NCI-H2029 treated with DMSO at 0.1 percent for 48 hours (cell line): ENCODE measurements at regions not wholly inside any gene's neighbourhood (a gene's known extent, or its start where the extent isn't known, plus 50 kb on each side); places are given as distances from the start of the nearest gene placed in this dataset.

ENCODE experiments used
- DNase-seq: peaks from one replicate; lab custom pipeline; 2025; lab: John Stamatoyannopoulos, UW

DNA sequence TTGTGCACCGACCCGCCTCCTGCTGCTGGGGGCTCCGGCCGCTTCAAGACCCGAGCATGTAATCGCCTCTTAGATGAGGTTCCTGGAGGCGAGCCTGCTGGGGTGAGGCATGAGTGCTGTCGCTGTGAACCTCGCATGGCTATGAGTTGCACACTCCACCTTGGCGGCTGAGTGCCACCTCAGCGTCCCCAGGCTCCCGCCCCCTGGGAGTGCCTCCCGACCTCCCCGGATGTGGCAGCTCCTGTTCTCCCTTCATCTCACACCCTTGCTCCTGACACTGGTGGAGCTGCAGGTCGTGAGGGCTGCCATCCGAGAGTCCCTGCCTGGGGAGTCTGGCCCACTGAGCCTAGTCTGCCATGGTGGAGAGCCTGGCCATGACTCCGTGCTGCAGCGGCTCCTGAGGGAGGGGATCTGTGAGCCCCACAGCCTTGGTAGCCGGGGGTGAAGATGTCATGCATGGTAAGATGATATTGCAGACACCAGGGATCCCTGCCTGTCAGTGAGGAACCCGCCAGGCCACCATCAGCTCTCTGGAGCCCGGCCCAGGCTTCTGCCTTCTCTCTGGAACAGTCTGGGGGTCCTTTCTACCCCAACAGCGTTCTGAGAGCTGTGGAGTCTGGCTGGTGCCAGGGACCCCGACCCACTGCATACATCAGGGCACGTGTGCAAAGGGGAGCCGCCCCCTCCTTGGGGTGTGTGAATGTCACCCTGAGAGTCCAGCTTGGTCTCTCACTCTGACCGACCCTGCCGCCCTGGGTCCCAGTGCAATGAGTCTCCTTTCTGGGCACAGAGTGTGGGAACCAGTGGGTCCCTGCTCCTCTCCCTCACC is 61.6 kb upstream of the HS6ST1 start:
- DNase-seq, result no peak

DNA sequence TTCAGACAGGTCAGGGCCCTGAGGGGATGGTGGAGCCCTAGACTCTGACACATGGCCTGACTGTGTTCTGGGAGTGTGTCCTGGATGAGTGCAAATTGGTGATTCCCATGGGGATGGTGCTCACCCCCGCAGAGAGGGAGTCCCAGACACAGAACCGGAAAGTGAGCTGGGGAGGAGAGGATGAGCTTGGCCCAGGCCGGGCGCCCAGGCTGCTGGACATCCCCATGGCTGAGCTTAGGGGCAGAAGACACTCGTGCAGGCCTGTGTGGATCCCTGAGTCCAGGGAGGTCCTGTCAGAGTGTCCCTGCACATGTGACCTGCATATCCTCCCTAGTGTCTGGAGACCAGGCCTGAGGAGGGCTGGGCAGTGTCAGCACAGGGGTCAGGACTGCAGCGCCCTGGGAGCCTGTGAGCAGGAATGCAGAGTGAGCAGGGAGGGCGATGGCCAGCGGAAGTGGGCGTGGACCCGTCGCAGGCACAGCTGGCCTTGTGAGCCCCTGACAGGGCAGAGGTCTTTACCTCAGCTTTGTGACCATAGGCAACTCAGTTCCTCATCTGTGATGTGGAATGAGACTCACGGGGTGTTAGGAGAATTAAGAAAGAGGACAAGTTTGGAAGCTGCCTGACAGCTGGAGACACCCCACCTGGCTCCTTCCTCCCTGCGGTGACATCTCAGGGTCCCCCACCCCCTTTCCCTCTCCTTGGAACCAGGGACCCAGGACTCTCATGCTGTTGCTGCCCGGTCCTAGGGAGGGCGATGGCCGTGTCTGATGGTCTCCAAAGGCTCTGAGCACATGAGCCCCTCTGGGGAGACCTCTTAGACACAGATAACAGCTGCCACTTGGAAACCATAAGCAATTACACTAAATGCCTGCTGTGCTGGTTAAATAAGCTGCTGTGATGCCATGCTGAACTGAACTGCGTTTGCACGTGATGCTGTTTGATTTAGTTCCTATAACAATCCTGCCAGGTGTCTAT is 62.6 kb upstream of the HS6ST1 start:
- no peak for DNase-seq

DNA sequence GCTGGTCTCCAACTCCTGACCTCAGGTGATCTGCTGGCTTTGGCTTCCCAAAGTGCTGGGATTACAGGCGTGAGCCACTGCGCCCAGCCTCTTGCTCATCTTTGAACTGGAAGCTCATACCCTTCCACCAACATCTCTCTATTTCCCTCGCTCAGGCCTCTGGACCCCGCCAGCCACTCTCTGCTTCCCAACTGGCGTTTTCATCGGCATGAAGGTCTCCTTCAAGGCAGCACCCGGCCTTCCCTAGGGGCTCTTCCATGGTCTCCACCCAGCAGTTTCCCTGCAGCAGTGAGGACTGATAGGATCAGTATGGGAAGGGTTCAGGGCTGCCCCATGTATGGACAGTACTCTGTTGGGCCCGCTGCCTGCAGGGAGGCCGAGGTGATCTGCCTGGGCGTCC is 65.8 kb upstream of the HS6ST1 start:
- no peak for DNase-seq

DNA sequence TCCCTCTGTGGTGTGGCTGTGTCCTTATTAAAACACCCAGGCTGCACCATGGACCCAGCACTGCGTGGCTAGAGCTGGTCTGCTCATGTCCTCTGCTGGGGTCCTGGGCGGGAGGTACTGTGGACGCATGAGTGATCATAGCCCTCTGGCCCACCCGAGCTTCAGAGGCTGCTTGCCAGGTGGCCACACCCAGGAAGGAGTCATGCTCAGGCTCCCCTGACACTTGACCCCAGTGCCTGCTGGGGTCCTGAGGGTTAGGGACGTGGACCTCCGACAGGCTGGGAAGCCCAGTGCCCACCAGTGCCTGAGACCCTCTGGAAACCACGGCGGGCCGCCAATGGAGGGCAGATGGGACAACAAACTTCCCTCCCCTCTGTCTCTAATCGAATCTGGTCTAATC is 66.3 kb upstream of the HS6ST1 start:
- DNase-seq, result no peak

DNA sequence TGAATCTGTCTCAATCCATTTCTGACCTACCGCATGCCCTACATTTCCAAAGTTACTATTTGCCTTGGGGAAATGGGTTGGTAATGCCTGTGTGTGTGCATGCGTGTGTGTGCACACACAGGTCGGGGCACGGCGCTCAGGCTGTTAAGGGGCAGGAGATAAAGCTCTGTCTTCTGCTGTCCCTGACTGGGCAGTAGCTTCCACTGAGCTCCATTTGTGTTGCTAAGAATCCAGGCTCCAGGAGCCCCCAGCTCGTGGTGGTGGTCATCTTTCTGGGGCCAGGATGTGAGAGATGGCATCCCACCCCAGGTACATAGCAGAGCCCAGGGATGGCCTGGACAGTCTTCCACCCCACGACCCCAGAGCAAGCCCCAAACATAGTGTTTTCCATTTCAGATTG is 66.7 kb upstream of the HS6ST1 start:
- no peak for DNase-seq

DNA sequence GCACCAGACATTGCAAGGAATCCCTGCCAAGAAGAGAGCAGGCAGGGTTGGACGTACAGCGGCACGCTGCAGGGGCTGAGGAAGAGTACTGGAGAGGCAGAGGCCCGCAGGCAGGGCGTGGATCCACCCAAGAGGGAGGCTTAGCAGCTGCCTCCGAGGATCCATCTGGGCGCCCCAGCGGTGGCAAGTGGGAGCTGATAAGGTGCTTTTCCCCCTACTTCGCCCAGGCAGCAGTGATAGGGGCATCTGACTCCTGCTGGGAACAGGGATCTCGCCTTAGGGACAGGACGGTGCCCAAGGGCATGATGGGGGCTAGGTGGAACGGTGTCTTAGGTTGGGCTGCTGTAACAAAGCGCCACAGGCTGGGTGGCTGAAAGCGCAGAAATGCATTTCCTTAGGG is 67.4 kb upstream of the HS6ST1 start:
- no peak for DNase-seq

DNA sequence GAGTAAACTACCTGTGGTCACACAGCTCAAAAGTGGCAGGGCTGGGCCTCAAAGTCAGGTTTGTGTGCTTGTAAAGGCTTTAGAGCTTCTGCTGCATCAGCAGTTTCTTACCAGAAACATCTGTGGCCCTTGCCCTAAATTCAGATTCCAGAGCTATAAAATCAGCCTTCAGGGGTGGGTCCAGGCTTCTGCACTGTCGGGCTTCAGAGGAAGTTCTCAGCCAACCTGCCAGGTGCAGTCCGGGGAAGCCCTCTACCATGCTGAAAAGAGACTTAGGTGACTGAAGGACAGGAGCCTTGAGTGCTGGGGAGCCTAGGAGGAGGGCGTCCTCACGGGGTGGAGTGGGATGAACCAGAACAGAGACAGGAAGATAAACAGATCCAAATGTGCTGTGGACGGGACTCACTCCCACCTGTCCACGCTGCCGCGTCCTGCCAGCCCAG is 69.9 kb upstream of the HS6ST1 start:
- no peak for DNase-seq

DNA sequence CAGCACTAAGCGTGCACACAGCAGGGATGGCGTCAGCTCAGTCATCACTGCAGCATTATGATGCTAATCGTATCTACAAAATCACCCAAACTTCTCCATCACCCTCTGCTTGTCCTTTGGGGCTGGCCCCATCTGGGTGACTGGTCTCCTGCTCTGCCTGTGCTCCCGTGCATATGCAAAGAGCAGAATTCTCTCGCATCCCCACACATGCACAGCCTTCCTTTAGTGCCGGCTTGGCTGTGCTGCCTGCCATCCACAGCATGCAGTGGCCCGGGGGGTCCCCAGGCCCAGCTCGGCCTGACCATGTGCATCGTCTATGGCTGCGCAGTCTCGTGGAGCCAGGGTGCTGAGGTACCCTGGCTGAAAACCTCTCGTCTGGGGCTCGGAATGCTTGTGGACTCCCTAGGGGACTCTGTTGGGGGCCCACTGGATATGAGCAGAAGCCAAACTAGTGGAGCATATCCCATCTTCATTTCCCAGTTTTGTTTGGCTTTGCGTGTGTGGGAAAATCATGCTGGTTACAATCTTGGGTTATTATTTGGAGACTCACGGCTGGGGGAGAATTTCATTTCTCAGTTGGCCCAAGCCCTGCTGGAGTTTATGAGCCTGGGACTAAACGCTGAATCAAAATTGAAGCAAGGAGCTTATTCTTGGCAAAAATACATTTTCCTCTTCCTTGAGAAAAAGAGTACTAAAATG is 70.9 kb upstream of the HS6ST1 start:
- DNase-seq, result no peak

DNA sequence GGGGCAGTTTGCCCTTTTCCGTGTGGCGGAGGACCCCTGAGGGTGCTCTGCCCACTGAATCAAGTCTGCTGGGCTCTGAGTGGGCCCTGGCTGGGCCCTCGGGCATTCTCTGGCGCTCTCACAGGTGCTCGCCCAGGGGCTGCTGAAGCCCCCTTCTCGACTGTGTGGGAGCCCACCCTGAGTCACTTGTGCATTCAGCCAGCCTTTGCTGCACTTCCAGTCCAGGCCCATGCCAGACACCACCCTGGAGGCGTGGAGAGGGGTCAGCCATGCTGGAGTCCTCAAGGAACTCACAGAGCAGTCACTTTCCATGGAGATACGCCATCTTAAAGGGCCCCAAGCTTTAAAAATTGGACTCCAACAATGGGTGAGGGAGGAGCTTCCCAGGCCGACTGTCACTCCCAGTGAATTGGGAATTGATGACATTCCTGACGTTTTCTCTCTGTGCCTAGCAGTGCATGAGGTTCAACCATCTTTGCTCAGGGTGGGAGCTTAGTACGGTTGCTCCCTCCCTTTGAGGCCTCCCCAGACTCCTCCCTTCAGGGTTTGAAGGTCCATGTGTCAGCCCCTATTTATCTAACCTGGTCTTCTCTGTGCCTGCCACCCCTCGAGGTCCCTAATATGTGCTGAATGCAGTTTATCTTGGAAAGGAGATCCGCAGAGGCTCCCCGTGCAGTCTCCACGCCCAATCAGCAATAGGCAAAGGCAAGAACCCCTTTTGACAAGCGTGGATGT is 71.8 kb upstream of the HS6ST1 start:
- DNase-seq, result no peak

DNA sequence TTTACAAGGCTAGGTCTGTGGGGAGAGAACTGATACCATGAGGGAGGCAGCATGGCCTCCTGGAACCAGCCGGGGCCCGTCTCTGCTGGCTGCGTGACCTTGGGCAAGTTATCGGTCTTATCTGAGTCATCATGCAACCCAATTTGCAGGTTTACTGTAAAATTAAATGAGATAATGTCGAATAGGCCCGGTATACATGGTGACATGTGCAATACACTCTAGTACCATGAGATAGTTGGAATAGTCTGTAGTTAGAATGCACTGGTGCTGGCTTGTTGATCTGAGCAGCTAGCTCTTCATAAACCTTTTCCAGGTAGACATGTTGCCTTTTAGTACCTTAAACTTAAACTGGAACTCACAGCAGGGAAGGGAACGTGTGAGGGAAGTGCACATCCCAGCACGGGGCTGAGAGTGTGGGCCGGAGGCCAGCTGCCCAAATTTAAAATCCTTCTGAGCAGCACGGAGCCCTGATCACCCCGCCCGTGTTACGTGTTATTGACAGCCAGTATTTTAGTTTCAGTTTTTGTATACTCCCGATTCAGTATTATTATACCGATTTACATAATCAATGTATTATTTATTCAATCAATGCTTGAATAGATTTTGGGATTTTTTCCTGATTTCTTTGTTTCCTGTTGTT is 72.4 kb upstream of the HS6ST1 start:
- DNase-seq, result no peak

DNA sequence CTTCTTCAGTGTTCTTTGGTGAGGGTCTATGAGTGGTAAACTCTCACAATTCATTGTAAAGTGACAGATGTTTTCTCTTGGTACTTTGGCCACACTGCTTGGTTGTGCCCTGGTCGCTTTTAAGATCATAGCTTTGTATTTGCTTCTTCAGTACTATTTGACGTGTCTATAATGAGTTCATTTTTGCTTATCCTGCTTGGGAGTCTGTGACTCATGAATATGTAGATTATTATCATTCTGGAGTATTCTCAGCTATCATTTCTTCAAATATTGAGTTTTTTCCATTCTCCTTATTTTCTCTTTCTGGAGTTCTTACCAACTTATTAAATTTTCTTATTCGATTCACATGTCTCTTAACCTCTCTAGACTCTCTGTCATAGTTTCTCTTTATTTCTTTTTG is 73.0 kb upstream of the HS6ST1 start:
- no peak for DNase-seq

DNA sequence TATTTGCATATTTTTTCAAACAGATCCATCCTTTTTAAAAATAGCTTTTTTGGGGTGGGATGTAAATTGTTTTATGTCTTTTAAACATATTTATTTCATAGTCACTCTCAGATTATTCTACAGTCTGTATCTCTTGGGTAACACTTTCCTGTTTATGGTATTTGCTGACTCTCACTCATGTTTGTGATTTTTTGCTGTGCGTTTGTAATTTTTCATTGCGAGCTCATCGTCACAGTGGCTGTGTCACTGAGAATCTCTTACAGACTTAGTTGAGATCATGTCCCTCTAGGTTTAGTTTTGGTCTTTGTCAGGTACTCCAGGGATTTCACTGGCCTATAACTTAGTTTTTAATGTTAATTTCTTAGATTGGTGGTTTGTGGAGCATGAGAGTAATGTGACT is 73.5 kb upstream of the HS6ST1 start:
- no peak for DNase-seq

DNA sequence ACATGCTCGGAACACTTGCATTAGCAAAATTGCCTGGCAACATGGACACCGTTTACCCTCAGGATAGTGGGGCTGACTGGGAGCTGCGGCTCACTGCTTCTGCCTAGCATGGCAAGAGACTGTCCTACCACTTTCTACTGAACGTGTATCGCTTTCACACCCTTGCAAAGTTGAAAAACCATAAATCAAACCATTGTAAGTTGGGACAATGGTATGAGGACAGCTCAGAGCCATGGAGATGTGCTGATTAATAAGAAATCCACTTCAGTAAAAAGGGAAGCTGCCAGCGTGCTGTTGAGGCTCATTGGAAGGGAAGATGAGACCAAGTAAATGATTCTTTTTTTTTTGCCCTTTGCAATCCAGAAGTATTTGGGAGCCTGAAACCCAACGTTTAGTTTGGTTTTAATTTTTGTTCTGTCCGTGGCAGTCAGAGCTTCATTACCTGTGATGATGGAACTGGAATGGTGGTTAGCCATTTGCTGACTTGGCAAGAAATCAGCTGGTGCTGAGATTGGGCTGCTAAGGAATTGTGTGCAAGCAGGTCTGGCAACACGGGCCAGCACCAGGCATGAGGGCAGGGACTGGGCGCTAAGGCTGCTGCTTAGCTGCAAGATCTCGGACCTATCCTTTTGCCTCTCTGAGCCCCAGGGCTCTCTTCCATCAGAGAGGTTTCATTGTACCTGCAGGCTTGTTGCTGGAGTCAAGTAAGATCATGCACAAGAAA is 75.5 kb upstream of the HS6ST1 start:
- no peak for DNase-seq

DNA sequence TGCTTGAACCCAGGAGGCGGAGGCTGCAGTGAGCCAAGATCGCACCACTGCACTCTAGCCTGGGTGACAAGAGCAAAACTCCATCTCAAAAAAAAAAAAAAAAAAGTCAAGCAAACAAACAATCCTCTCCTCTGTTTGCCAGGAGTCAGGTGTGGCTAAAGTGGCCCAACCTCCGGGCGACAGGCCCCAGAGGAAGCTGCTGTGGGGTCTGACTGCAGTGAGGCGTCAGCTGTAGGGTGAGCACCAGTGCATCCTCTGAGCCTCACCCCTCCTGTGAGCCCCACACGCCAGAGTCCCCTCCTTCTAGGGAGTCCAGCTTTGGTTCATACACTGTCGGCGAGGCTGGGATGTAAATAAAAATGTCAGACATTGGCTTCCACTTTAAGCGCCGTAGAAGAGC is 76.5 kb upstream of the HS6ST1 start:
- no peak for DNase-seq

DNA sequence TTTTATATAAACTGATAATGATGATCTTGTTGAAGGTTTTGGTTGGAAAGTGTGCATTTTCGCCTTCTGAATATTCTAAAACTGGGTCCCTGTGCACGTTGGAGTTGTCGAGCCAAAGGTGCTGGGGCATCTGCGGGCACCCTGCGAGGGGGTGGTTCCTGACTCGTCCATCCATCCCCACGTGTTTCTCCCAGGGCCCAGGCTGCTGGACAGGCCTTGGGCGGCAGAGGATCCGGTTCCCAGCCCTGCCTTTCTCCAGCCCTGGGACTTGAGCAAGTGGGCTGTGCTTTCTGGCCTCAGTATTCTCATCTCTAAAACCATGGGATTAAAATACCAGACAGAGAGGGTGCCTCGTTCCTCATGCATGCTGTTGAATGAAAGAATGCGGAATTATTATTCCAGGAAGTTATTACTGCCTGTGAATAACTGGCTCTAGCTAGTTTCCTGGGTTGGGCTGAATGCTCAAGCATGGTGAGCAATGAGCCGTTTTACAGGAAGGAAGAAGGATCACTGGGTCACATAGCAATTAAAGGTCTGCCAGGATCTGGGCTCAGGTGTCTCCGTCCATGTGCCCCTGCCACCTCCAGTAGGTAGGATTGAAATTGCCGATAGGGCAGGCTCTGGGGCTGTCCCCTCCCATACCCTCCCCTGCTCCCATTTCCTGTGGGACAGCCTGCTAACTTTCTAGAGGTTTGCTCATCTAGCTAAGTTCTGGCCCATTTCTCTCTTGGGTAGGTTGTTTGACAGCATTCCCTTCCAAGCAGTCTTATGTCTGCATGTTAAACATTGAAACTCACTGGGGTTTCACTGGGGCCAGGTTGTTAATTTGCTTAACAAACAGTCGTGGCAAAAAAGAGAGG is 77.2 kb upstream of the HS6ST1 start:
- no peak for DNase-seq

DNA sequence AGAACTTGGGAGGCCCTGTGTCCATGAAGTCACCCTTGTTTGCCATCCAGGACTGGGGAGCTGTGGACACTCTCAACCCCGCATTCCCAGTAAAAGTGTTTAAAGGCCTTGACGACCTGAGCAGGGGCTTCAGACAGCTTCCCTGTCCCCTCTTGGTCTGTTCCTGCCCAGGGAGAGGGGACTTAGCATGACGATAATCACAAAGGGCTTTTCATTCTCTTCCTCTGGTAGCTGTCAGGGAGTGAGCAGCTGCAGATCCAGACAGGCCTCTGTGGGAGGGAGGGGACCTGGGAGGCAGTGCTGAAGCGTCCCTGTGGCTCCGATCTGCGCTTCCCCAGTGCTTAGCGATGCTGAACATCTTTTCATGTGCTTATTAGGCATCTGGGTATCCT is 77.8 kb upstream of the HS6ST1 start:
- no peak for DNase-seq

DNA sequence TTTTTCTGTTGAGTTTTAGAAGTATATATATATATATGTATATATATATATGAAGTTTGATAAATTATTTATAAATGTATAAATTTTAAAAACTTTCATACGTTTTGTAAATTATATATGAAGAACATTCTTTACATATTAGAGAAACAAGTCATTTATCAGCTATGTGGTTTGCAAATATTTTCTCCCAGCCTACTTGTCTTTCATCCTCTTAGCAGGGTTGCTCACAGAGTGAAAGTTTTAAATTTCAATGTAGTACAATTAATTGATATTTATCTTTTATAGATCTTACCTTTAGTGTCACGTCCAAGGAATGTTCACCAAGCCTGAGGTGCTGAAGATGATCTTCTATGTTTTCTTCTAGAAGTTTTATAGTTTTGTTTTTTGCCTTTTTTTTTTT is 78.3 kb upstream of the HS6ST1 start:
- no peak for DNase-seq

DNA sequence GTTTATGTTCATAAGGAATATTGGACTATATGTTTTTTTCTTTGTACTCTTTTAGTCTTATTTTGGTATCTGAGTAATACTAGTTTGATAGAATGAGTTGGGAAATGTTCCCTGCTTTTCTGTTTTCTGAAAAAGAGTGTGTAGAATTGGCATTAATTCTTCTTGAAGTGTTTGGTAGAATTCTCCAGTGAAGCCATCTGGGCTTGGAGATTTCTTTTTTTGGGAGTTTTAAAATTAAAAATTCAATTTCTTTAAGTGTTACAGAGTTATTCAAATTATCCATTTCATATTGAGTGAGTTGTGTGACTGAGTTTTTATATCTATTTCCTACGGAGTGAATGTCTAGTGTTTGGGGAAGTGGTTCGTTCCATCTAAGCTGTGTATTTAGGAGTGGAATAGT is 80.6 kb upstream of the HS6ST1 start:
- DNase-seq, result no peak

DNA sequence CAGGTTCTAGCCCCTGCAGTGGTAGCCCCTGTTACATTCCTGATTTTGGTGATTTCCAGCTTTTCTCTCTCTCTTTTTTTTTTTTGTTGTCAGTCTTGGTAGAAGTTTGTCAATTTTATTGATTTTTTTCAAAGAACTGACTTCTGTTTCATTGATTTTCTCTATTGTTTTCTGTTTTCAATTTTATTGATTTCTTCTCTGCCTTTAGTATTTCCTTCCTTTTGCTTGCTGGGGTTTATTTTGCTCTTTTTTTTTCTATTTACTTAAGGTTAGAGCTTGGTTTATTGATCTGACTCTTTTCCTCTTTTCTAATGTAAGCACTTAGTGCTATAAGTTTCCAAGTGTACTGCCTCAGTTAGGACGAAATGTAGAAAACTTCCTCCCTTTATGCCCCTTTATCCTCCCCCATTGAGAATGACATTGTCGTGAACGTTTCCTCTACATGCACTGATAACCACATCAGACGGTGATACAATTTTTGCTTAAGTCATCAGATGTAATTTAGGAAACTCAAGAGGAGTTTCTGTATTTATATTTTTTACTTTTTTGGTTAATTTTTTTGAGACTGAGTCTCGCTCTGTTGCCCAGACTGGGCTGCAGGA is 81.1 kb upstream of the HS6ST1 start:
- DNase-seq, result no peak
